Loucy (cell line): ENCODE measurements at regions not wholly inside any gene's neighbourhood (a gene's known extent, or its start where the extent isn't known, plus 50 kb on each side); places are given as distances from the start of the nearest gene placed in this dataset.

Experiments
- EZH2phosphoT487 ChIP-seq: fragments of 200-600 bp; IDR thresholded peaks from 2 replicates; pipeline ENCODE4 v1.6.1; 2018; ENCODE audit warnings: antibody characterized with exemption, mild to moderate bottlenecking, moderate library complexity, borderline replicate concordance
- TF ChIP-seq, protein P1 (sequence below): fragments of 200-600 bp; sonication (generic); conservative IDR thresholded peaks from 2 replicates; pipeline ENCODE4 v1.5.1; 2014; ENCODE audit warnings: mild to moderate bottlenecking, antibody characterized with exemption, low read length

GRCh38 chr4:156568484-156568883, 403.1 kb downstream of the PDGFC start:
- TF ChIP-seq, protein P1, sequence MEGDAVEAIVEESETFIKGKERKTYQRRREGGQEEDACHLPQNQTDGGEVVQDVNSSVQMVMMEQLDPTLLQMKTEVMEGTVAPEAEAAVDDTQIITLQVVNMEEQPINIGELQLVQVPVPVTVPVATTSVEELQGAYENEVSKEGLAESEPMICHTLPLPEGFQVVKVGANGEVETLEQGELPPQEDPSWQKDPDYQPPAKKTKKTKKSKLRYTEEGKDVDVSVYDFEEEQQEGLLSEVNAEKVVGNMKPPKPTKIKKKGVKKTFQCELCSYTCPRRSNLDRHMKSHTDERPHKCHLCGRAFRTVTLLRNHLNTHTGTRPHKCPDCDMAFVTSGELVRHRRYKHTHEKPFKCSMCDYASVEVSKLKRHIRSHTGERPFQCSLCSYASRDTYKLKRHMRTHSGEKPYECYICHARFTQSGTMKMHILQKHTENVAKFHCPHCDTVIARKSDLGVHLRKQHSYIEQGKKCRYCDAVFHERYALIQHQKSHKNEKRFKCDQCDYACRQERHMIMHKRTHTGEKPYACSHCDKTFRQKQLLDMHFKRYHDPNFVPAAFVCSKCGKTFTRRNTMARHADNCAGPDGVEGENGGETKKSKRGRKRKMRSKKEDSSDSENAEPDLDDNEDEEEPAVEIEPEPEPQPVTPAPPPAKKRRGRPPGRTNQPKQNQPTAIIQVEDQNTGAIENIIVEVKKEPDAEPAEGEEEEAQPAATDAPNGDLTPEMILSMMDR = no peak
- no peak for TF ChIP-seq EZH2phosphoT487
